ENCODE measurements at regions not wholly inside any gene's neighbourhood (a gene's known extent, or its start where the extent isn't known, plus 50 kb on each side); places are given as distances from the start of the nearest gene placed in this dataset.

GRCh38 chr2:11030909-11031308 lies 119.2 kb downstream of the KCNF1 start:
- no CpG with 5 or more reads among the region's 4 CpGs for WGBS (ENCODE audit: extremely low coverage, insufficient read length, low lambda C conversion rate)
- no peaks in the 10 kb centered on the region for H3K27me3 ChIP-seq (ENCODE audit: insufficient read depth, low read length)

More at GRCh38 chr2:11030909-11031308, 119.2 kb downstream of the KCNF1 start:
- H3K4me1 Mint-ChIP-seq, result peaks cover 14 to 16% of the 10 kb centered on the region in 2 experiments
- no peak overlapping the region for H2BK12ac ChIP-seq (ENCODE audit: insufficient read length, low read depth, low read length)
- H3K79me1 ChIP-seq (ENCODE audit: insufficient read depth, low read depth, low read length, poor library complexity, severe bottlenecking), result no peaks in the 10 kb centered on the region
- no peak for DNase-seq
- H3K27me3 Mint-ChIP-seq (ENCODE audit: low read depth), result peaks cover 3% of the 10 kb centered on the region; the same call in 1 of the 2 replicates
- H4K91ac ChIP-seq (ENCODE audit: insufficient read length, low read depth, low read length), result no peak overlapping the region
- no peaks in the 10 kb centered on the region for H3K23me2 ChIP-seq (ENCODE audit: insufficient read length, low read depth, low read length, poor library complexity, severe bottlenecking)
- no peak overlapping the region for H2BK5ac ChIP-seq (ENCODE audit: insufficient read length, low read length)
- H3K9me3 Mint-ChIP-seq, result peaks cover 7 to 13% of the 10 kb centered on the region in 2 experiments
- no peaks in the 10 kb centered on the region for H3K9me3 ChIP-seq (ENCODE audit: control insufficient read depth, low read depth, low read length)
- H3K23ac ChIP-seq (ENCODE audit: insufficient read length, low read depth, low read length), result no peak overlapping the region
- no peak overlapping the region for H2BK20ac ChIP-seq (ENCODE audit: low read depth, low read length, poor library complexity, severe bottlenecking)
- H2BK15ac ChIP-seq (ENCODE audit: low read depth, low read length), result no peak overlapping the region
- peaks cover 2 to 9% (median 3%) of the 10 kb centered on the region in 3 experiments; a peak in 4 of 7 replicates for H3K36me3 Mint-ChIP-seq (ENCODE audit: insufficient read depth in 1 of 3, low read depth in 3 of 3)
- H3K27ac Mint-ChIP-seq, result no peak overlapping the region
- H3K14ac ChIP-seq (ENCODE audit: insufficient read depth, low read length), result no peak overlapping the region
- no peaks in the 10 kb centered on the region; the same call in 1 of the 2 replicates for H3K4me1 ChIP-seq (ENCODE audit: insufficient read depth, low read length)
- H3K4me2 ChIP-seq (ENCODE audit: insufficient read depth, insufficient read length, low read length), result no peak overlapping the region
- no peak overlapping the region for H3K18ac ChIP-seq (ENCODE audit: insufficient read length, low read depth, low read length)
- H3K4me3 Mint-ChIP-seq, result no peak overlapping the region
- no peak overlapping the region for H4K8ac ChIP-seq (replicated peaks; ENCODE audit: insufficient read length, low read depth, low read length)
- no peak for TF ChIP-seq CTCF (conservative IDR thresholded peaks at IDR 0.05)
- H2BK120ac ChIP-seq (ENCODE audit: low read depth, low read length, poor library complexity, severe bottlenecking), result no peak overlapping the region
- H3K56ac ChIP-seq (ENCODE audit: insufficient read length, low read depth, low read length), result no peak overlapping the region
- H3K4ac ChIP-seq (ENCODE audit: low read depth, low read length), result no peak overlapping the region
- H2AFZ ChIP-seq (ENCODE audit: low read length), result no peak overlapping the region
- H3K27ac ChIP-seq (ENCODE audit: insufficient read length, low read depth, low read length), result no peak overlapping the region
- H3K79me2 ChIP-seq (ENCODE audit: insufficient read depth, low read length), result no peaks in the 10 kb centered on the region
- H4K5ac ChIP-seq (ENCODE audit: insufficient read length, low read depth, low read length), result no peak overlapping the region
- H3T11ph ChIP-seq (ENCODE audit: low read length), result no peak overlapping the region
- no peaks in the 10 kb centered on the region for H4K20me1 ChIP-seq (ENCODE audit: control insufficient read depth, insufficient read depth, insufficient read length)
- no peak overlapping the region for H2AK5ac ChIP-seq (ENCODE audit: insufficient read length, low read length)
- H3K9ac ChIP-seq (ENCODE audit: extremely low read depth, insufficient read length, low read length), result no peak overlapping the region
